Prostate gland (tissue), 2 donors: ENCODE measurements at regions not wholly inside any gene's neighbourhood (a gene's known extent, or its start where the extent isn't known, plus 50 kb on each side); places are given as distances from the start of the nearest gene placed in this dataset.

ENCODE experiments used
- CTCF ChIP-seq, 4 experiments: fragments of 200-600 bp in 2 of 4; fragments of 450-650 bp in 2 of 4; sonication (generic) in 2 of 4; IDR thresholded peaks; 1 replicate in 3 of 4; 2 replicates in 1 of 4; pipeline ENCODE4 v1.5.1; 2016 to 2019; ENCODE audit warnings: antibody characterized with exemption in 4 of 4, mild to moderate bottlenecking in 2 of 4, moderate library complexity in 2 of 4
- POLR2A ChIP-seq: fragments of 450-650 bp; IDR thresholded peaks from one replicate; pipeline ENCODE4 v1.6.1; 2016; ENCODE audit warnings: antibody characterized with exemption, mild to moderate bottlenecking
- POLR2AphosphoS5 ChIP-seq: sonication (generic); formaldehyde crosslinking; IDR thresholded peaks from one replicate; pipeline ENCODE4 v1.6.1; 2017; ENCODE audit warnings: antibody characterized with exemption

DNA sequence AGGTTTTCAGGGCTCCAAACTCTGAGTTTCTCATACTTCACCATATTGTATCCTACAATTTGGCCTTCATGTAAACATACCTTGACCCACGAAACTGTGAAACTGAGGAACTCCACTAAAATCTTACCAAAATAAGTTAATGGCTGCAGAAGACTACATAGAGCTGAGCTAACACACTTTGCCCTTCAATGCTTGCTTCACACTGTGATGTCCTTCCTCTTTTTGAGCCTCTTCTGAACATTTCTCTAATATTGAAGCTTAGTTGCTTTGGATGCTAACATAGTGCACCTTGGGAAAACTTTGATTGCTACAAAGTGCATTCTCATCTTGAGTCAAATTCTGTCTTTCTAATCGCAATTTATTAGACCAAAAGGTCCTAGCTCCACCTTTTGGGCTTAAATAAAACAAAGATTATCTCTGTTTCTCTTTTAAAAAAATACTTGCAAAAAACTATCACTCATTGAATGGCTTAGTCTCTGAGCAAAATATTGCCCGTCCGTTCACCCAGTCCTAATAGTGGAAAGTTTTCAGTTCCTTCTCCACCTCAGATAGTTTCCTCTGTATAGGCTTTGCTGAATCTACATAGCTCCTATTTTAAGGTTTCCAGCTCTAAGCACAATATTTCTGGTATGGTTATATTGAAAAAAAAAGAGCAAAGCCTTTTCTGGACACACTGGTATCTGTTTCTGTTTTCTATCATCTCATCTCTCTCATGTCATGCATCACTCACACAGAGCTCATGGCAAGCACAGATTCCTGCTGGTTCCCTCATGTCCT lies 494.6 kb downstream of the RFPL4B start:
- TF ChIP-seq POLR2AphosphoS5 (no peak), POLR2A (no peak), CTCF (IDR thresholded peaks at IDR 0.05) (no peak)
